T follicular helper cell (primary cell): ENCODE measurements at regions not wholly inside any gene's neighbourhood (a gene's known extent, or its start where the extent isn't known, plus 50 kb on each side); places are given as distances from the start of the nearest gene placed in this dataset.

Experiments
- DNase-seq: peaks from one replicate; pipeline ENCODE4 v3.0.0-alpha.2; 2020; ENCODE audit warnings: low read depth

DNA sequence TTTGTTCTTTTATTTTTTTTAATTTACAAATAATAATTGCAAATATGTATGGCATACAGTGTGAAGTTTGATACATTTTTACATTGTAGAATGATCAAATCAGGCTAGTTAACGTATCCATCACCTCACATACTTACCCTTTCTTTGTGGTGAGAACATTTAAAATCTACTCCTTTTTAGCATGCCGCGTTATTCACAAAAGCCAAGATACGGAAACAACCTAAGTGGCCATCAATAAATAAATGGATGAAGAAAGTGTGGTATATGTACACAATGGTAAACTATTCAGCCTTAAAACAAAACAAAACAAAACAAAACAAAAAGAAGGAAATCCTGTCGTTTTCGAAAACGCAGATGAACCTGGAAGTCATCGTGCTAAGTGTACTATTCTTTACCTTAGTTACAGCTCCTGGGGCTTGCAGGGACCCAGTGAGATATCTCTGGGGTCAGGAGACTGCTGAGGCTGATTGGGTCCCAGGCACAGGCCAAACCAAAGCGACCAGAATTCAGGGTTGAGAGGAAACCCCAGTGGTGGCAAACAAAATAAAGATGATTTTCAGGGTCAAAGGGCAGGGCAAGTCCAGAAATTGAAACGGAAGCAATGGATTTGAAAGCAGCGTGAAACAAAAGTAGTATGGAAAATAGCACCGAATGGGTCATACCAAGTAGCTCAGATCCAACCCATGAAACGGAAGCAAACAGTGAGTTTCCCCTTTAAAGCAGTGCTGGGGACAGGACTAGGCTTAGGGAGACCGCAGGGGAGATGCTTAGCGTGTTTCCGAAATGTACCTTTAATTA is 188.2 kb downstream of the PLPP3 start:
- no peak for DNase-seq

DNA sequence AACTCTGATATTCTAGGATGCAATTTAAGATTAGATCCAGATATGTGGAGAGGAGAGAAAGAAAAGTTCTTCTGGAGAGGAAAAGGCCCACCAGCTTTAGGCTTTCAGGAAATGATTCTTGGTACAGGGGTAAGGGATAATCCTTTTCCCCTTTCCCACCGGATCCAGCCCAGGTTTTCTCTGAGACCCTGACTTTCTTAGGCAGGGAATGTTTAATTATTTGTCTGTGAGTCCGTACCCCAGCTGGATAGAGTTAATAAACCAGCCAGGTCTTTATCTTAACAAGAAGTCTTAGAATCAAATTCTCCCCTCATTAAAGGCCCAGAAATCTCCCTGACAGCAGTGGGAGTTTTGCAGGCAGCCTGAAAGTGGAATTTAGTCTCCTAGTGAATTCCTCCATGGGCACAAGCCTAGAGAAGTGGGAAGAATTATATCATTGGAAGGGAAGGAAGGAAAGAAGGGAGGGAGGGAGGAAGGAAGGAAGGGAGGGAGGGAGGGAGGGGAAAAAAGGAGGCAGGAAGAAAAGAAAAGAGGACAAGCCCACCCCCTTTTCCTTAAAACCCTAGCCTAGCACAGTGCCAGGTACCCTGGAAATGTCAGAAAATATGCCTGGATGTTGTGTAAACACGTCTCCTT is 189.0 kb downstream of the PLPP3 start:
- DNase-seq: no peak

DNA sequence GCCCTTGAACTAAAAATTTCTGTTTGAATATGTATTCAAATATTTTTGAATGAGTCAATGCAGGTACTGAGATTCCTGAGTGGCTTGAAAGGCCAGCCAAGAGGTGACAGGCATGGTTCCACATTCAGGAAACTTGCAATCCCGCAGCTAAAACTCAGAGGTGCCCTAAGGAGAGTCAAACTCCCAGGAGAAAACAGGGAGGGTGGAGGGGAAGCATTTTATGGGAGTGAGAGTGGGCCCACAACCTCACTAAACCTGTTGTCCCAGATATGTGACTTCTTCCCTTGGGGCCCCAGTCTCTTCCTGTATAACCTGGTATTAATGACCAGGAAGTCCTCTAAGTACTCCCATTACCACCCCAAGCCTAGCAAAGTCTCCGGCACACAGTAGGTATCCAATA is 189.6 kb downstream of the PLPP3 start:
- no peak for DNase-seq

DNA sequence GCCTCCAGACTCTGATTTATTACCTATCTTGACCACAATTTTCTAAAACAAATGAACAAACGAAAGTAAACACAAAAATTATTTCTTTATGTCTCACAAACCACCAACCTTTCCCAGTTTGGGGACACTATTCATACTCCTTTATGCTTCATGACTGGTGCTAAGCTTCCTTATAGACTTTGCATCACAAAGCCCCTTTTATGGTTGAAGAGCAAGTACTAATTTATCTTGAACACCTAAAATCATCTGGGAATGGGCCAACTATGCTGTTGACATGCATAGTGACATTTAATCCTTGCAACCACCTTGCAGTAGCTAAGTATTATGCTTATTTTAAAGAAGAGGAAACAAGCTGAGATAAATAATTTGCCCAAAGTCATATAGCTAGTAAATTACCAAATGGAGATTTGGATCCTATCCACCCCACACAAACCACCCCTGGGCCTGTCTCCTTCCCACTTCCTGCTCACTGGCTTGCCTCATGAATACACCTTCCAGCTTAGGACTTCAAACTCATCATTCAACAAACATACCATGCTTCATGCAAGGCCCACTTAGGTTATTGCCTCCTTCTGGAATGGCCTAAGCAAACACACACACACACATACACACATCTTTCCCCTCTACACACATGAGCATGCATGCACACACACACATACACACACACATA is 192.2 kb downstream of the PLPP3 start:
- DNase-seq: no peak

DNA sequence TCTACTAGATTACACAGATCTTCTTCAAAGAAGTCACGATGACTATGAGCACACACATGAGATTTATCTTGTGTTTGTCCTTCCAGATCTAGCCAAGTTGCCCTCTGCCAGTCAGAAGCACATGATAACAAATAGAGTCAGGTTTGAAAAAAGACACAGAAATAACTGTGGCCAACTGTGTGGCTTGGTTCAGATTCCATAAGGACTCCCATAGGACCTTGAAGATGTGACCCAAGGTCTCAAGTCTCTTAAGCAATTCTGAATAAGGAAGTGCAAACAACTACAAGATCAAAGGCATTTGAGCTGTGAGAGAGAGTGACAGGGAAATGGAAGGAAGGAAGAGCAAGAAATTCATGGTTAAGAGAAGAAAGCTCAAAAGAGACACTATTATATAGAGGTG is 194.0 kb downstream of the PLPP3 start:
- no peak for DNase-seq

DNA sequence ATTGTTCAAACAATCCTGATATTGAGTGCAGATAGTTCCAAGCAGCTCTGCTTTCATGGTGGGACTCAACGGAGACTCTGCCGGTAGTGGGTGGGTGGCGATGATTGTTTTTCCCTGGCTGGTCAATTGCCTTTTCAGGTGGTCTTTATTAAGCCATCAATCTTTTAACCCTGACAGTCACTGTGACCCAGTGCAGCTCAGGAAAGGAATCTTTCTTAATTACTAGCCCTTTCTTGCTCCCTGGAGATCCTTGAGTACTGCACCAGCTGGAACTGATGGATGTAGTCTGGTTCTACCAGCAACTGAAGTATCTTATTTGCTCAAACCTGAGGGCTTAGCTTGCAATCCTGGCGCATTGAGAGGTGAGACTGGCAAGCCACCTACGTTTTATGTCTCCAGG is 196.4 kb downstream of the PLPP3 start:
- no peak for DNase-seq

DNA sequence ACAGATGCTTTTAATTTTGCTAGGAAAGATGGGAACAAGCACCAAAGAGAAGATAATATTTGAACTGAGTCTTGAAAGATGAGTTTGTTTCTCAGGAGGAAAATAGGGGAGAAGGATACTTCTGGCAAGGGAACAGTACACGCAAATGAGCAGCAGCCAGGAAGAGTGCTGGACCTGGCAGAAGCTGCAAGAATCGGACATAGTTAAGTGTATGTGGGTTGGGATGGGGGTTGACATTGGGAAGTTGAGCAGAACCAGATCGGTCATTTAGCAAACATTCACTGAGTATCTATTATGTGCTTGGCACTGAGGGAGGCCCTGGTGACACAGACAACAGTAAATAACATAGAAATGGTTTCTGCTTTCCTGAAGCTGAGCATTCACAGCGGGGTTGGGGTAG is 198.8 kb downstream of the PLPP3 start:
- no peak for DNase-seq

DNA sequence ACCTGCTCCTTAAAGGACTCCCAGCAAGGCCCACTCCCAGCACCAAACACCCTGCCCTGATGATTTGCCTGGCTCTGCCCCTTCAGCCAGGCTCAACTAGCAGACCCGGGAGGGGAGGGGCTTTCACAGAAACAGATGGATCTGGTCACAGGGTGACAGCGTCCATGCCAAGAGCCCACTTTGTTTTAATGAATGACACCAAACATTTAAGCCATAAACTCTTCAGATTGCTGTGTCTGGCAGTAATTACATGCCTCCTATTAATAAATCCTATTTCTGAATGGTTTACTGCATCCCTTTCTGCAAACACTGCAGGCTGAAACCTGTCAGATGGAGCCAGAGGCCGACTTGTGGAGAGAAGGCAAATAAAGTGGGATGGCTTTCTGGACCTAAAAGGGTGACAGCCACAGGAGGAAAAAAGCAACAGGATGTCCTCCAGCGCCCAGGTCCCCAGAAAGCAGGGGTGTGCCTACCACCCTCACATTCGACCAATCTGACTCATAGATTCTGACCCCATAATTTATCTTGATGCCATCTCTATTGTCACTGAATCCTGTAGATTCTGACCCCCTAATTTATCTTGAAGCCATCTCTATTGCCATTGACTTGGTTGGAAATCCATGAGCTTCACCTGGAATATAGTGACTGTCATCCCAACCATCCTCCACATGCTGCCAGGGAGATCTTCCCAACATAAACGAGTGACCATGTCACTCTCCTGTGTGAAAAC is 200.9 kb downstream of the PLPP3 start:
- DNase-seq: no peak

DNA sequence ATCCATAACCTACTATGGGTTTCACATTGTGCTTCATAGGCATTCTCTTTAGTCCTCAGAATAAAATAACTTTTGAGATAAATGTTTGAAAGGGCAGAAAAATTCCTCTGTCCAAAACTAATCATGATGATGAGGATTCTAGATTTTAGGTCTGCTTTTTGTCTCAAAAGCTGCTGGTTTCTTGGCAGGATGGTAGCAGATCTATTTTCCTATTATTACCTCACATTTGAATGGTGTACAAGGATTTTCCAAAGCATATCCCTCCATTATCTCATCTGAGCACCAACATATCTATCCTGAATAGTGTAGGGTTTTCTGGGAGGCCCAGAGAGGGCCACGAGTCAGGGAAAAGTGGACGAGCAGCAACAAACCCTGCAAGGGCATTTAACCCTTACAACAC is 201.9 kb downstream of the PLPP3 start:
- no peak for DNase-seq

DNA sequence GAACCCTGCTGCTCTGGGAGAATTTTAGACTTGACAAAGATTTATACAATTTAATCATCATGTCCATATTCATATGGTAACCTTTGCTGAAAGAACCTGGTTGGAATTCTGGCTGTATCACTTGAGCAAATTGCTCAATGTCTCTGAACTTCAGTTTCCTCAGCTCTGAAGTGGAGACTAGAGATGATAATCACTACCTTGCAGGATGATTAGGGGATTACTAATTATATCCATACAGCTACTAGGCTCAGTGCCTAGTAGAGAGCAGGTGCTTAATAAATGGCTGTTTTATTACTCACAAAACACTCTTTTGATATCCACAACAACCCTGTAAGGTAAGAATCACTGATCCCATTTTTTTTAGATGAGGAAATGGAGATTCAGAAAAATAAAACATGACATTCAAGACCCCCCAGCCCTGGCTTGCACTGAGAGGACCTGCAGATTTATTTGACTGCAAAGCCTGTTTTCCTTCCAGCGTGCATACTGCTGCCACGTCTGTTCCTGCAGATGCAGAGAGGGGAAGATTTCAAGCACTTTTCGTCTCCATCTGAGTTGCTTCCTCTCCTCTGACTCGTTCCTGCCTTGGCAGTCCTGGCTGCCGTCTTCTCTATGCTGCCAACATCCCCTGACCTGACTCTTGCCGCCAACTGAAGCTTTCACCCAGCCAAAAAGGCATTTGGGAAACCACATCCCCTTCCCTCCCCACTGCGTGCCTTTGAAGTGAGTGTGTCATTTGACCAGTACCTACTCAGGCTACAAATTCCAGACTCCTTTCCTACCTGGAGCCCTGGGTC is 203.0 kb downstream of the PLPP3 start:
- DNase-seq: no peak

DNA sequence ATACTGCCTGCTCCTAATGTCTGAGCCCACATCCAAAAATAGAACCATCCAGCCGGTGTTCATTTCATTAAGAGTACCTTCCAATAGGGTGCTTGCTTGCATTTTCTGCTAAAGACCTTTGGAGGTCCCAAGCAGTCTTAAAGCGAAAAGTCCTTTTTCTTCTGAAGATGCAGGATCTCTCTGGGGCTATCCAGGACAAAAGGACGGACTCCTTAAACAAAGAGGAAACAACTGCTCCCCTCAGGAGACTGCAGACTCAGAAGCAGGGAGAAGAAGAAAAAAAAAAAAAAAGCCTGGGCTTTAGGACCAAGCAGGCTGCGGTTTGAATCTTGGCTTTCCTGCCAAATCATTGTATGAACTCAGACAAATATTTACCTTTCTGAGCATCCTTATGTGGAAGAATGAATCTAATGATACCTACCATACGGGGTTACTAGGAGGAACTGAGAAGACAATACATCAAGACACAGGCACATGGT is 204.0 kb downstream of the PLPP3 start:
- no peak for DNase-seq

DNA sequence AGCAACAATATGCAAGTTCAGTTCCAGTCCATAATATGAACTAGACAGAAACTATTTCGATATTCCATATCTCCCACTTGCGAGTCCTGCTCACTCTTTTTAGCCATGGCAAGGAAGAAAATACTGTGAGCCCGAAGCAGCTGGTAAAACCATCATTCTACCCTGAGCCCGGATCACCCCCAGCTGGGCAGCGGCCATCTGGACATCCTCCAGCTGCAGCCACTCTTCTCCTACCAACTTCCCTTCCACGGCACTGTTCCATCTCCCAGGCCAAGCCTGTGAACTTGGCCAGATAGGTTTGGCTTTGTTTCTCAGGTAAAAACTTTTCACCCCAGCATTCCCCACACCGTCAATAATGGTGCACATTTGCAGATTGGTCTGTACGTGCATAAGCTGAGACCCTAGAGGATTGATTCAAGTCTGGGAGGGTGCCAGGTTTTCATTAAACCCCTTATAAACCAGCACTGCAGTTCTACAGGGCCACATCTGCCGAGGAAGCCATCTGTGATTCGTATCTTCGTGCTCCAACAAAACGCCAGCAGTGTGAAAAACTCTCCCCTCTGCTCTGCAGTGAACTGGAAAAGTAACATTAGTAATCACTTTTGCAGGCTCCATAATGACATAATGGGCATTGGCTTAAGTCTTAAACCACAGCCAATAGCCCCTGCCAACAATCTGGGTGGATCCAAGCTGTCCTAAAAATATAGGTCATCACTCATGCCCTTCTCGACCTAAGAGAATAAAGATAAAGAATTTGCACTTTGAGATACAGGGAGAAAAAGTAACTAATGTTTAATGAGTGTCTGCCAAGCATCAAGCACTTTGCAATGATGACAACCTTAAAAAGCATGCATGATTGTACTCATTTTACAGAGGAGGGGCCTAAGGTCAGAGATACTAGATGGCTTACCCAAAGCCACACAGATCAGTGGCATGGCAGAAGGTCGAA is 205.1 kb downstream of the PLPP3 start:
- no peak for DNase-seq

DNA sequence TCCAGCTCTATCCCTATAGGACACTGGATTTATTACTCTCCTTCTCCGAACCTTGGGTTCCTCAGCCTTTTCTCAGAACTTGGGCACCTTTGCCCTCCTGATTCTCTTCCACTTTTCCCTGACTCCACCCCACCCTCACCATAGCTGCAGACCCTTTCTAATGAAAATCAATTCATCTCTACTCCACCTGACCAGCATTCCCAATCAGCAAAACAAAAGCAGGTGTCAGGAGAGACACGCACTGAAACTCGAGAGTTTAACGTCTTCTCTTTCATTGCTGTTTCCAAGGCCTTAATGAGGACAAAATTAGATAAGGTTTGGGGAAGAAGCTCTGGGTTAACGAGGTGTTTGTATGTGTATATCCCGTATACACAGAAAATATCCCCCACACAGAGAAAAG is 208.8 kb downstream of the PLPP3 start:
- no peak for DNase-seq

DNA sequence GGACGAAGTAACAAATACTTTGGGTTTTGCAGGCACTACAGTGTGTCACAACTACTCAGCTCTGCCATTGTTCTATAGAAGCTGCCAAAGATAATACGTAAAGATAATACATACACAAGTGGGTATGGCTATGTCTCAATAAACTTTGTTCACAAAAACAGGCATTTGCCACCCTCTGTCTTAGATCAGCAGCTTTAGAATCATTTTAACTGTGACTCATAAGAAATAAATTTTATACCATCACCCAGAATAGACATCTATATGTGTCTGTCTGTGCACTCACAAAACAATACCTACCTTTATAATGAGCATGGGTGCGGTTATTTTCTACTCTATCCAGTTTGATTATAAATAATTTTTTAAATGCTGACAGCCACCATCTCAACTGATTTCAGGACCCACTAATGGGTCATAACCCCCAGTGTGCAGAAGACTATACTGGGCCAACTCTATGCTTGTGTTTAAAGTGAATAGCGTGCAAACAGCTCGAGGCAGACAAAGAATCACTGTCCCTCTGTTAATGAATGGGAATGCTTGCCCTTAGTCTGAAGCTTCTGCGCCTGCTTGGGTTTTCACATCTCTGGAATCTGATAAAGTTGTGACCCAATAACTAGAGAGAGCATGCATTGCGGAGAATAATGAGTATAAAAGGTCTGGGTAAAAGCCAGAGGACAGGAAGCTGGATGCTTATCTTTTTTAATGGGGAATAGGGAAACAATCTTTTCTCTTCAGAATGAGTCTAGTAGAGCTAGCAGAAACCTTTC is 216.2 kb downstream of the PLPP3 start:
- no peak for DNase-seq

DNA sequence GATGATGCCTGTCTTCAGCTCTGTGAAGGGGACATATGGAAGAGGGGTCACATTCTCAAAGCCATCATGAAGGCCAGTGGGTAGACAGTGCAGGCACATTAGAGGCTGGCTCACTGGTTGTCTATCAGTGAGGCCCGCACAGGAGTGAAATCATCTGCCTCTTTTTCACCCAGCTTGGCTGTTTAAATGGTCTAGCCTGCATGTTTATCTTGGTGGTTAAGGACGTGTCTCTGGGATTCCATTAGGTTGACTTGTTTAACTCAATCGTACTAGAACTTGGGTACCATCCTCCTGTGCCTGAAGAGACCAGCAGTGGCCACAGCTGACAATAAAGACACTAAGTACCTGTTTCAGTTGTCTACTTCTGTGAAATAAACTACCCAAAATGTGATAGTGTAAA is 219.3 kb downstream of the PLPP3 start:
- no peak for DNase-seq

DNA sequence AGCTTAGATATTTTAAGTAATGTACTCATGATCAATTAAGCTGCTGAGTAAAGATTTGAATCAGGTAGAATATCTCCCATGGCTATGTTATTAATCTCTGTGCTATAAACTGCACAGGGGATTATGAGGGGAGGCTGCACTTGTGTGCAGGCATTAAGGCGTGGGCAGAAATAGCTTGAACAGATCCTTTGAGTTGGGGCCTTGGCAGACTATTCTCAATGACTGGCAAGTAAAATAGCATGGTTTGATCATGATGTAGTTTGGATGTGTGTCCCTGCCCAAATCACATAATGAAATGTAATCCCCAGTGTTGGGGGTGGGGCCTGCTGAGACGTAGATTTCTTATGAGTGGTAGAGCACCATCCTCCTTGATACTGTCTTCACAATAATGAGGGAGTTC is 220.3 kb downstream of the PLPP3 start:
- DNase-seq: no peak

DNA sequence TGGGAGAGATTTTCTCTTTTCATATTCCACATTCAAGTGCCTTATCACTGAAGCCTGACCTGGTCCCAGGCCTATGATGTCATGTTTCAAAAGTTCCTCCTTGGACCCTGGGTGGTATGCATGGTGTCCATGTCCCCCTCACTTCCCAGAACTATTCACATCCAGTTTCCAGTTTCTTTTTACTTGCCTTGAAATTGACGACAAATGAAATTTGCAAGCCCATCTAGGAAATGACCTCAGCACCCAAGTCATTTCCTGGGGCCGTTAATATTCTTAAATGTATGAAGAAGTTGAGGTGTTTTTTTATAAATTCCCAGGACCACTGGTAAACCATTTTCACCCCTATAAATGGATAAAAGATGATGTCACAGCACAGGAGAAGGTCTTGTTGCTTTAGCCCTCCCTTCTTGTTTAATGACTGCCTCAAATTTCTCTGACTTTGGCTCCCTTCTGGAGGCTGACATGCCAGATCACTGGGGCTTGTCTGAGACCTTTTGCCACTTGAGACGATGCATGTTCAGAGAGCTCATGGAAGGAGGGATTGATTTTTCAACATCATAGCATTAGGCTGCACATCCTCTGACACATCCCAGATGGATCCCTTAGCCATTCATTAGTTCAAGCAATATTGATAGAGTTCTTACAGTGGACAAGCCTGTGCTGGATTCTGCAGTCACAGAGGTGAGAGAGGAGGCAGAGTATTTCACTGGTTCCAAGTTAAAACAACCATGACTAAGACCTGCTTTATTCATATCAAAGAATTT is 221.3 kb downstream of the PLPP3 start:
- no peak for DNase-seq

DNA sequence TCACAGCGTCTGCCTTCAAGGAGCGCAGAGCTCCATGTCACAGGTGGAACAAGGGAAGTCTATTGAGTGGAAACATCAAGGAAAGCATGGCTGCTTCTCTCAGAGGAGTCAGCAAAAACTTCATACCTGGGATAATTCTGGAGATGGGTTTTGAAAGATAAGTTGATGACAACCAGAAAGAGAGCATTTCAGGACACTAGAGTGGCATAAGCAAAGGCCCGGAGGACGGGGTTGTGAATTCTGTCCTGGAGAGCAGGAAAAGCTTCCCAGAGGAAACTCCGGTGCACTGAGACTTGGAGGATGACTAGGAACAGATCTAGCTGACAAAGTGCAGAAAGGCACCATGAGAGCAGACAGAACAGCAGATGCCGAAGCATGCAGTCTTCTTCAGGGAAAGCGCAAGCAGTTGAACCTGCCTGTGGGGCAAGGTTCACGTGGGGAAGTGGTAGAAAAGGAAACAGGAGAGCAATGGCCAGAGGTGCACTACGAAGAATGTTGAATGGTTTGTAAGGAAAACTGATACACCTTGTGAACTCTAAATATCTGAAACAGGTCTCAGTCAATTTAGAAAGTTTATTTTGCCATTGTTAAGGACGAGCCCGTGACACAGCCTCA is 222.9 kb downstream of the PLPP3 start:
- no peak for DNase-seq
